ENCODE measurements at regions not wholly inside any gene's neighbourhood (a gene's known extent, or its start where the extent isn't known, plus 50 kb on each side); places are given as distances from the start of the nearest gene placed in this dataset.

DNA sequence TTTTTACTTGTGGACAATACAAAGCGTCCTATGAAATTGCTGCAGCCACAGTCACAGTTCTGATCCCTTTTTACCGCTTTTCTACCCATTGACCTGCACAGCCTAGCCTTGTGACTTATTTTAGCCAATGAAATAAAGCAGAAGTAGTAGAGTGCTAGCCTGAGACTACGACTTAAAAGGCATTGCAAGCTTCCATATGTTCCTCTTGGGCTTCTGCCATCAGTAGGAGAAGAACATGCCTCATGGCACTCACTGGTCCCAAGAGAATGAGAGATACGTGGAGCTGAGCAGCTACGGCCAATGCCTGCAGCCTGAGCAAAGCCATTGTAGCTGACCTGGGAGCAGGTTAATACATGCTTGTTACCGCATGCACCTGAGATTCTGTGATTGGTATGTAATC is 416.6 kb upstream of the CLINT1 start:
- no peaks in the 10 kb centered on the region for H3K9me3 ChIP-seq (replicated peaks; ENCODE audit: control insufficient read depth, insufficient read depth, low read length)
- no peak overlapping the region for H3K9ac ChIP-seq (ENCODE audit: control insufficient read depth, insufficient read depth, low read length)
- ATAC-seq (no peak), DNase-seq (ENCODE audit: low read depth, low spot score) (no peak), FAIRE-seq (no peak)
- H2AFZ ChIP-seq (ENCODE audit: control insufficient read depth, low read depth, low read length), result no peak overlapping the region
- 17% methylated on average over 6 of the region's 6 CpGs for WGBS (ENCODE audit: insufficient coverage, insufficient replicate concordance, low lambda C conversion rate, missing lambda C conversion rate)
- SMC1A ChIA-PET (ENCODE audit: uncharacterized antibody, unreplicated experiment), result interaction anchor here (1.1 to 1.3 kb wide), 3 partner anchors 20 to 65 kb away, joined by 3 to 5 read pairs (median 3); no protein-coding TSS in a partner anchor
- no peak overlapping the region for H3K4me3 ChIP-seq
- intact Hi-C loops (cut with micrococcal nuclease; ENCODE audit: unreplicated experiment) (no loop called here), in situ Hi-C loops (cut with MboI) (no loop called here)
- CTCF ChIA-PET, result interaction anchor here (1.2 to 2.3 kb wide), 2 partner anchors 10 to 135 kb away, joined by 3 to 5 read pairs; no protein-coding TSS in a partner anchor
- H3K79me2 ChIP-seq (ENCODE audit: control insufficient read depth, insufficient read depth, low read length), result no peaks in the 10 kb centered on the region
- H4K20me1 ChIP-seq (ENCODE audit: control insufficient read depth, insufficient read depth), result no peaks in the 10 kb centered on the region
- RAD21 ChIA-PET (ENCODE audit: unreplicated experiment), result no interaction called here
- H3K4me2 ChIP-seq (ENCODE audit: control insufficient read depth, insufficient read depth), result no peak overlapping the region
- H3K4me1 ChIP-seq (ENCODE audit: control insufficient read depth, insufficient read depth, low read length), result no peaks in the 10 kb centered on the region
- H3K36me3 ChIP-seq (ENCODE audit: control insufficient read depth in 2 of 2, insufficient read depth in 2 of 2, low read length in 1 of 2), result no peaks in the 10 kb centered on the region
- POLR2A ChIA-PET, result no interaction called here
- no peak overlapping the region for H3K27ac ChIP-seq (ENCODE audit: control insufficient read depth, insufficient read depth)
- 0 out of 4 replicates have a peak, but pooled peaks cover 0 to 2% of the 10 kb centered on the region in 2 experiments for H3K27me3 ChIP-seq (replicated peaks in 1 of 2; ENCODE audit: control insufficient read depth in 2 of 2, insufficient read depth in 2 of 2, low read length in 1 of 2)
- no TSS peak for BruUV-seq (replicated peaks)
- no peak for TF ChIP-seq CBX3 (IDR thresholded peaks at IDR 0.05; ENCODE audit: borderline replicate concordance, low read depth)
- no peak for TF ChIP-seq ZNF384 (IDR thresholded peaks at IDR 0.05; ENCODE audit: borderline replicate concordance, low read depth, low read length)
- TF ChIP-seq, protein P1, sequence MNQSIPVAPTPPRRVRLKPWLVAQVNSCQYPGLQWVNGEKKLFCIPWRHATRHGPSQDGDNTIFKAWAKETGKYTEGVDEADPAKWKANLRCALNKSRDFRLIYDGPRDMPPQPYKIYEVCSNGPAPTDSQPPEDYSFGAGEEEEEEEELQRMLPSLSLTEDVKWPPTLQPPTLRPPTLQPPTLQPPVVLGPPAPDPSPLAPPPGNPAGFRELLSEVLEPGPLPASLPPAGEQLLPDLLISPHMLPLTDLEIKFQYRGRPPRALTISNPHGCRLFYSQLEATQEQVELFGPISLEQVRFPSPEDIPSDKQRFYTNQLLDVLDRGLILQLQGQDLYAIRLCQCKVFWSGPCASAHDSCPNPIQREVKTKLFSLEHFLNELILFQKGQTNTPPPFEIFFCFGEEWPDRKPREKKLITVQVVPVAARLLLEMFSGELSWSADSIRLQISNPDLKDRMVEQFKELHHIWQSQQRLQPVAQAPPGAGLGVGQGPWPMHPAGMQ (IDR thresholded peaks at IDR 0.05; ENCODE audit: borderline replicate concordance), result no peak
- TF ChIP-seq, protein P2, sequence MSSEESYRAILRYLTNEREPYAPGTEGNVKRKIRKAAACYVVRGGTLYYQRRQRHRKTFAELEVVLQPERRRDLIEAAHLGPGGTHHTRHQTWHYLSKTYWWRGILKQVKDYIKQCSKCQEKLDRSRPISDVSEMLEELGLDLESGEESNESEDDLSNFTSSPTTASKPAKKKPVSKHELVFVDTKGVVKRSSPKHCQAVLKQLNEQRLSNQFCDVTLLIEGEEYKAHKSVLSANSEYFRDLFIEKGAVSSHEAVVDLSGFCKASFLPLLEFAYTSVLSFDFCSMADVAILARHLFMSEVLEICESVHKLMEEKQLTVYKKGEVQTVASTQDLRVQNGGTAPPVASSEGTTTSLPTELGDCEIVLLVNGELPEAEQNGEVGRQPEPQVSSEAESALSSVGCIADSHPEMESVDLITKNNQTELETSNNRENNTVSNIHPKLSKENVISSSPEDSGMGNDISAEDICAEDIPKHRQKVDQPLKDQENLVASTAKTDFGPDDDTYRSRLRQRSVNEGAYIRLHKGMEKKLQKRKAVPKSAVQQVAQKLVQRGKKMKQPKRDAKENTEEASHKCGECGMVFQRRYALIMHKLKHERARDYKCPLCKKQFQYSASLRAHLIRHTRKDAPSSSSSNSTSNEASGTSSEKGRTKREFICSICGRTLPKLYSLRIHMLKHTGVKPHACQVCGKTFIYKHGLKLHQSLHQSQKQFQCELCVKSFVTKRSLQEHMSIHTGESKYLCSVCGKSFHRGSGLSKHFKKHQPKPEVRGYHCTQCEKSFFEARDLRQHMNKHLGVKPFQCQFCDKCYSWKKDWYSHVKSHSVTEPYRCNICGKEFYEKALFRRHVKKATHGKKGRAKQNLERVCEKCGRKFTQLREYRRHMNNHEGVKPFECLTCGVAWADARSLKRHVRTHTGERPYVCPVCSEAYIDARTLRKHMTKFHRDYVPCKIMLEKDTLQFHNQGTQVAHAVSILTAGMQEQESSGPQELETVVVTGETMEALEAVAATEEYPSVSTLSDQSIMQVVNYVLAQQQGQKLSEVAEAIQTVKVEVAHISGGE (CRISPR knock-in tag; IDR thresholded peaks at IDR 0.05), result no peak
- TF ChIP-seq, protein P3, sequence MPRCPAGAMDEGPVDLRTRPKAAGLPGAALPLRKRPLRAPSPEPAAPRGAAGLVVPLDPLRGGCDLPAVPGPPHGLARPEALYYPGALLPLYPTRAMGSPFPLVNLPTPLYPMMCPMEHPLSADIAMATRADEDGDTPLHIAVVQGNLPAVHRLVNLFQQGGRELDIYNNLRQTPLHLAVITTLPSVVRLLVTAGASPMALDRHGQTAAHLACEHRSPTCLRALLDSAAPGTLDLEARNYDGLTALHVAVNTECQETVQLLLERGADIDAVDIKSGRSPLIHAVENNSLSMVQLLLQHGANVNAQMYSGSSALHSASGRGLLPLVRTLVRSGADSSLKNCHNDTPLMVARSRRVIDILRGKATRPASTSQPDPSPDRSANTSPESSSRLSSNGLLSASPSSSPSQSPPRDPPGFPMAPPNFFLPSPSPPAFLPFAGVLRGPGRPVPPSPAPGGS (IDR thresholded peaks at IDR 0.05; ENCODE audit: borderline replicate concordance, insufficient read depth, low read depth, low read length, poor library complexity, severe bottlenecking), result no peak
- no peak for TF ChIP-seq POLR2AphosphoS5 (IDR thresholded peaks at IDR 0.05; ENCODE audit: low read length)
- no peak for TF ChIP-seq BCL11A (IDR thresholded peaks at IDR 0.05; ENCODE audit: low read depth, low read length)
- TF ChIP-seq SUZ12 (IDR thresholded peaks at IDR 0.05; ENCODE audit: unreplicated experiment), result no peak
- TF ChIP-seq MTA2 (IDR thresholded peaks at IDR 0.05; ENCODE audit: low read depth), result no peak
- TF ChIP-seq, protein P4, sequence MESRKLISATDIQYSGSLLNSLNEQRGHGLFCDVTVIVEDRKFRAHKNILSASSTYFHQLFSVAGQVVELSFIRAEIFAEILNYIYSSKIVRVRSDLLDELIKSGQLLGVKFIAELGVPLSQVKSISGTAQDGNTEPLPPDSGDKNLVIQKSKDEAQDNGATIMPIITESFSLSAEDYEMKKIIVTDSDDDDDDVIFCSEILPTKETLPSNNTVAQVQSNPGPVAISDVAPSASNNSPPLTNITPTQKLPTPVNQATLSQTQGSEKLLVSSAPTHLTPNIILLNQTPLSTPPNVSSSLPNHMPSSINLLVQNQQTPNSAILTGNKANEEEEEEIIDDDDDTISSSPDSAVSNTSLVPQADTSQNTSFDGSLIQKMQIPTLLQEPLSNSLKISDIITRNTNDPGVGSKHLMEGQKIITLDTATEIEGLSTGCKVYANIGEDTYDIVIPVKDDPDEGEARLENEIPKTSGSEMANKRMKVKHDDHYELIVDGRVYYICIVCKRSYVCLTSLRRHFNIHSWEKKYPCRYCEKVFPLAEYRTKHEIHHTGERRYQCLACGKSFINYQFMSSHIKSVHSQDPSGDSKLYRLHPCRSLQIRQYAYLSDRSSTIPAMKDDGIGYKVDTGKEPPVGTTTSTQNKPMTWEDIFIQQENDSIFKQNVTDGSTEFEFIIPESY (IDR thresholded peaks at IDR 0.05), result no peak
- no peak for TF ChIP-seq TARDBP (IDR thresholded peaks at IDR 0.05; ENCODE audit: borderline replicate concordance)
- no peak for TF ChIP-seq SMAD5 (IDR thresholded peaks at IDR 0.05; ENCODE audit: low read depth)
- TF ChIP-seq ESRRA (IDR thresholded peaks at IDR 0.05; ENCODE audit: low read length), result no peak
- TF ChIP-seq, protein P5, sequence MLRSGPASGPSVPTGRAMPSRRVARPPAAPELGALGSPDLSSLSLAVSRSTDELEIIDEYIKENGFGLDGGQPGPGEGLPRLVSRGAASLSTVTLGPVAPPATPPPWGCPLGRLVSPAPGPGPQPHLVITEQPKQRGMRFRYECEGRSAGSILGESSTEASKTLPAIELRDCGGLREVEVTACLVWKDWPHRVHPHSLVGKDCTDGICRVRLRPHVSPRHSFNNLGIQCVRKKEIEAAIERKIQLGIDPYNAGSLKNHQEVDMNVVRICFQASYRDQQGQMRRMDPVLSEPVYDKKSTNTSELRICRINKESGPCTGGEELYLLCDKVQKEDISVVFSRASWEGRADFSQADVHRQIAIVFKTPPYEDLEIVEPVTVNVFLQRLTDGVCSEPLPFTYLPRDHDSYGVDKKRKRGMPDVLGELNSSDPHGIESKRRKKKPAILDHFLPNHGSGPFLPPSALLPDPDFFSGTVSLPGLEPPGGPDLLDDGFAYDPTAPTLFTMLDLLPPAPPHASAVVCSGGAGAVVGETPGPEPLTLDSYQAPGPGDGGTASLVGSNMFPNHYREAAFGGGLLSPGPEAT (IDR thresholded peaks at IDR 0.05; ENCODE audit: low read depth), result no peak
- no peak for TF ChIP-seq TCF7 (IDR thresholded peaks at IDR 0.05; ENCODE audit: borderline replicate concordance)
